ENCODE measurements at regions not wholly inside any gene's neighbourhood (a gene's known extent, or its start where the extent isn't known, plus 50 kb on each side); places are given as distances from the start of the nearest gene placed in this dataset.

DNA sequence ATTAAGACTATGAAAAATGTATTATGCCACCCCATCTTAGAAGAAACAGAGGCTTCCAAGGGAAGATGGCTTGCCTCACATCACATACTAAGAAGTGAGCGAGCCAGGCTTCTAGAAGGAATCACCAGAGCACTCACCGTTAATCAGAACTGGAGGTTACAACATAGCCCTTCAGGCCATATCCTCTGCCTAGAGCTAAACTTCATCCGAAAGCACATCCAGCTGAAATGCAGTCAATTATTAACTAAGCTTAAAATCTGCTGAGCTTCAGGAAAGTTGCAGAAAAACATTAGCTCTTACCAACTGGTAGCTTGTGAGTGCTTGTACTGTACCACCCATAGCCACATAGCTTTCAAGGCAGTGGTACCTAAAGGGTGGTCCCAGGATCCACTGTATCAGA lies 483.2 kb downstream of the TBL1XR1 start:
- TF ChIP-seq, protein P1, sequence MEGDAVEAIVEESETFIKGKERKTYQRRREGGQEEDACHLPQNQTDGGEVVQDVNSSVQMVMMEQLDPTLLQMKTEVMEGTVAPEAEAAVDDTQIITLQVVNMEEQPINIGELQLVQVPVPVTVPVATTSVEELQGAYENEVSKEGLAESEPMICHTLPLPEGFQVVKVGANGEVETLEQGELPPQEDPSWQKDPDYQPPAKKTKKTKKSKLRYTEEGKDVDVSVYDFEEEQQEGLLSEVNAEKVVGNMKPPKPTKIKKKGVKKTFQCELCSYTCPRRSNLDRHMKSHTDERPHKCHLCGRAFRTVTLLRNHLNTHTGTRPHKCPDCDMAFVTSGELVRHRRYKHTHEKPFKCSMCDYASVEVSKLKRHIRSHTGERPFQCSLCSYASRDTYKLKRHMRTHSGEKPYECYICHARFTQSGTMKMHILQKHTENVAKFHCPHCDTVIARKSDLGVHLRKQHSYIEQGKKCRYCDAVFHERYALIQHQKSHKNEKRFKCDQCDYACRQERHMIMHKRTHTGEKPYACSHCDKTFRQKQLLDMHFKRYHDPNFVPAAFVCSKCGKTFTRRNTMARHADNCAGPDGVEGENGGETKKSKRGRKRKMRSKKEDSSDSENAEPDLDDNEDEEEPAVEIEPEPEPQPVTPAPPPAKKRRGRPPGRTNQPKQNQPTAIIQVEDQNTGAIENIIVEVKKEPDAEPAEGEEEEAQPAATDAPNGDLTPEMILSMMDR (IDR thresholded peaks at IDR 0.05), result no peak
- Histone ChIP-seq H3K27ac (no peak overlapping the region), H3K4me3 (no peak overlapping the region)
- DNase-seq (ENCODE audit: low spot score), result no peak

DNA sequence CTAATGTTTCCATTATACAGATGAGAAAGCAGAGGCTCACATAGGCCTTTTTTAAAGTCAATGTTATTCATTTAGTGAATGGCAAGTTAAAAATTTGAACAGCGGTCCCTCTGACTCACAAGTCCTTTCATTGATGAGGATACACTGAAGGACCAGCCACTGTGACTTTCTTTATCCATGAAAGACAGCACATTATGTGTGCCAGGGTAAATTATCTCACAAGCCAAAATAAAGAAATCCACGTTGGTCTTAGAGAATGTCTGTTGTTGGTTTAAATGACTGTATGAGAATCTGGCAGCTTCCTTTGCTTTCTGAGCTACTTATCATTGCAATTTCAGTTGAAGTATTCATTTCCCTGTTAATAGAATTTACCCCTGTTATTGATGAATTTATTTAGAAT lies 485.1 kb downstream of the TBL1XR1 start:
- TF ChIP-seq, protein P1 (IDR thresholded peaks at IDR 0.05), result no peak
- no peak overlapping the region for H3K27ac ChIP-seq
- no peak for DNase-seq (ENCODE audit: low spot score)
- H3K4me3 ChIP-seq, result no peak overlapping the region

DNA sequence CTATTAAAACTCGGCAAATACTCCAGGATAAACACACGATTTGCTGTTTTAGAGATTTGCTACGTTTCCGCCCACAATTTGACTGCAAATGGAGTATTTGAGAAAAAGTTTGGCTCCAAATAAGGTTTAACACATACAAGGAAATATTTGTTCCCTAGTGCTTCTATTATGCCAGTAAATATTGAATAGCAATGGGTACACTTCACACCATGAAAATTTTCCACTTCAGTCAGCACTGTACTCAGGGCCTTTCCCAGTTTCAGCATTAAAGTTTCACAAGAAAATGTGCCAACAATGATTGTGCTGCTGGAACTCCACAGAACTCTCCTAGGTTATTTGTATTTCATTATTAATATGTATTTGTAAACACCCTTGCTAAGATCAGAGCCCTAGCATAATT lies 498.0 kb downstream of the TBL1XR1 start:
- DNase-seq (ENCODE audit: low spot score), result no peak
- TF ChIP-seq, protein P1 (IDR thresholded peaks at IDR 0.05), result no peak
- H3K27ac ChIP-seq, result no peak overlapping the region
- H3K4me3 ChIP-seq, result no peak overlapping the region

DNA sequence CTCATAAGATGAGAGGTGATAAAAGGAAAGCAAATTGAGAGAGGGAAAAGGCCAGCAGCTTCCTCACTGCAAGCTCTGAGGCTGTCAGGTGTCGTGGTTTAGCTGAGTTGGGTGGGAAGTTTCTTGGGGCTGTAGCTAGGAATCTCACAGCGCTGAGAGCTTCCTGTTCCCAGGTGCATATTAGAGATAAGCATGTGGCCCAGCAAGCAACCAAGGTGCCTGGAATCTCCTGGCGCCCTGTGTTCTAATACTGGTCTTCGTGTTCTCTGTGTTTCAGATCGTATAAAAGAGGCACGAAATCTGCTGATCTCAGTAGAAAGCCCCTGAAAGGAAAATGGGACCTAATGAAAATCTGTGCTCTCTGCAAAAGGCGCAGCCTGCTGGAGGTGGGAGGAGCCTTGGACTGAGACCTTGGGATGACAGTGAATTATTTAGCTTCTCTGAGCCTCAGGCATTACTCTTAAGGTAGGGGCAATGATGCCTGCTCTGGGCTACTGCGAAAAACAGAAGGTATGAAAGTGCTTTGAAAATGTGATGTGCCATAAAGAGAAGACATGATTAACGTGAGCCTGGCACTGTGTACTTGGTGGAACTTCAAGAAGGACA lies 499.9 kb downstream of the TBL1XR1 start:
- TF ChIP-seq, protein P1 (IDR thresholded peaks at IDR 0.05), result no peak
- Histone ChIP-seq H3K4me3 (no peak overlapping the region), H3K27ac (no peak overlapping the region)
- no peak for DNase-seq (ENCODE audit: low spot score)

DNA sequence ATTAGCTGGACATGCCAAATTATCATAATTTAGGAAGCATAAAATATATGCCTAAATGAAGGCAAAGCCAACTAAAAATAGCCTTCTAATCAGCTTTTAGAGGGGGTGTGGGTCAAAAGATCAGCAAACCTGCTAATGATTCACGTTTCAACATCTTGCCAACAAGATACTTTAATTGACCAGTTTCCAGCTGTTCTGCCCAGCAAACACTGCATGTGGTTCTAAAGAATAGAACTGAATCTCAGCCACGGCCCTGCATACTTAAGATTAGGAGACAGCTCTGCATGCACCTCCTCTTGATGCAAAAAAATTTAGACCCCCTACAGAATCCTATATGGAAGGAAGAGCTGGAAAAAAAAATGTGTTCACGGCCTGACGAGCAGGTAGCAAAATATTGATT lies 500.5 kb downstream of the TBL1XR1 start:
- H3K4me3 ChIP-seq, result no peak overlapping the region
- DNase-seq (ENCODE audit: low spot score), result no peak
- TF ChIP-seq, protein P1 (IDR thresholded peaks at IDR 0.05), result no peak
- no peak overlapping the region for H3K27ac ChIP-seq

DNA sequence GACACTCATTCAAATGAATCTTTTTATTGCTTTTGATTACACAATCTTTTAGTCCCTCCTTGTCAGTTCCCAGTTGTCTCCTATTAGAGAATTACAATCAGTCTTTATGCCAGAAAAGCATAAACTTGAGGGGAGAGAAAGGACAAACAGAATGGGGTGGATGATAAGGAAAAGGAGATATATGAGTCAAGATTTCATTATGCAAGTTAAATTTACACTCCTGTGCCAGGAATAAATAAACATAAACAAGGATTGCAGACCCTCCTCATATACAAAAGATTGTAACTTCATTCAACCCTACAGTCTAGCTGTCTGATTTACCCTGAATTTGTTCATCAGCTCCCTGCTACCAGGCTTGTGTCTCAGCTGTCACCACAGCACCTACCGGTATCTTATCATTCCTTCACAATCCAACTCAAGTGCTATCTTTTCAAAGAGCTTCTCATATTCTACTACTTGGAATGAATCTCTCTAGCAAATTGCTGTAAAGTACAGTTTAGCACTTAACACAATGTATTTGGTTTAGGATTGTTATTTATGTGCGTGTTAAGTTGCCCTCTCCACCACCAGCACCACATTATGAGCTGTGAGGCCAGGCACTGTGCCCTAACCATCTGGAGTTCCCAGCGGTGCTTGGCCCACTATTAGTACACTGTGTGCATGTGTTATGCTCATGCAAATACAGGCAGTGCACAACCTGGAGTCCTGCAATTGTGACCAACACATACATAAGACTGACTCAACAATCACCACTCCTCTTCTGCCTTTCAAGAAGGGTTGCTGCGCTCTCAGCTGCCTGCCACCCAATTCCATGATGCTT lies 504.1 kb downstream of the TBL1XR1 start:
- TF ChIP-seq, protein P1 (IDR thresholded peaks at IDR 0.05), result no peak
- DNase-seq (ENCODE audit: low spot score), result no peak
- H3K4me3 ChIP-seq, result no peak overlapping the region
- no peak overlapping the region for H3K27ac ChIP-seq
